Neural crest cell (in vitro differentiated cells): ENCODE measurements at regions not wholly inside any gene's neighbourhood (a gene's known extent, or its start where the extent isn't known, plus 50 kb on each side); places are given as distances from the start of the nearest gene placed in this dataset.

Experiments used
- DNase-seq: peaks from one replicate; pipeline ENCODE4 v3.0.0; 2021; ENCODE audit warnings: low read depth, mixed read lengths, low spot score
- H3K27ac Mint-ChIP-seq: one replicate; pipeline ENCODE4 v1.8.0; 2021; ENCODE audit warnings: mild to moderate bottlenecking, mixed read lengths; ENCODE audit not compliant: unreplicated experiment
- H3K27me3 Mint-ChIP-seq: 2 replicates; pipeline ENCODE4 v1.8.0; 2021; ENCODE audit warnings: low read depth, mild to moderate bottlenecking, mixed read lengths
- H3K36me3 Mint-ChIP-seq: 2 replicates; pipeline ENCODE4 v1.8.0; 2021; ENCODE audit warnings: low read depth, mild to moderate bottlenecking, mixed read lengths
- H3K4me1 Mint-ChIP-seq: 2 replicates; pipeline ENCODE4 v1.8.0; 2021; ENCODE audit warnings: mixed read lengths
- H3K4me3 Mint-ChIP-seq: one replicate; pipeline ENCODE4 v1.8.0; 2021; ENCODE audit warnings: mild to moderate bottlenecking, mixed read lengths
- H3K9me3 Mint-ChIP-seq: 2 replicates; pipeline ENCODE4 v1.8.0; 2021; ENCODE audit warnings: mixed read lengths
- CTCF ChIP-seq: fragments of 200-600 bp; sonication (generic); conservative IDR thresholded peaks from 2 replicates; pipeline ENCODE4 v1.5.0; 2021; ENCODE audit warnings: antibody characterized with exemption, mild to moderate bottlenecking

GRCh38 chr6:134533991-134534390 is 216.1 kb upstream of the SGK1 start:
- Mint-ChIP-seq H3K27me3 (no peaks in the 10 kb centered on the region), H3K4me3 (no peak overlapping the region), H3K27ac (no peak overlapping the region), H3K9me3 (peaks cover 3% of the 10 kb centered on the region), H3K36me3 (peaks cover 2% of the 10 kb centered on the region), H3K4me1 (no peaks in the 10 kb centered on the region)
- TF ChIP-seq CTCF, result no peak
- DNase-seq, result no peak

- H3K9me3 Mint-ChIP-seq, result no peaks in the 10 kb centered on the region
- DNase-seq, result no peak
These were observed 215.0 kb upstream of the SGK1 start for GRCh38 chr6:134532694-134533624.

GRCh38 chr6:134531611-134532010 is 213.7 kb upstream of the SGK1 start:
- no peak overlapping the region for H3K27ac Mint-ChIP-seq
- TF ChIP-seq CTCF, result no peak
- peaks cover 2% of the 10 kb centered on the region for H3K36me3 Mint-ChIP-seq
- peaks cover 7% of the 10 kb centered on the region for H3K4me1 Mint-ChIP-seq
- no peak for DNase-seq
- no peaks in the 10 kb centered on the region for H3K9me3 Mint-ChIP-seq
- H3K4me3 Mint-ChIP-seq, result no peak overlapping the region
- H3K27me3 Mint-ChIP-seq, result no peaks in the 10 kb centered on the region

More at GRCh38 chr6:134532694-134533624, 215.0 kb upstream of the SGK1 start:
- no peaks in the 10 kb centered on the region for H3K4me1 Mint-ChIP-seq
- peaks cover 2% of the 10 kb centered on the region for H3K36me3 Mint-ChIP-seq
- no peak overlapping the region for H3K27ac Mint-ChIP-seq
- no peak overlapping the region for H3K4me3 Mint-ChIP-seq
- no peaks in the 10 kb centered on the region for H3K27me3 Mint-ChIP-seq
- no peak for TF ChIP-seq CTCF

- Mint-ChIP-seq H3K4me3 (no peak overlapping the region), H3K4me1 (peaks cover 7% of the 10 kb centered on the region), H3K36me3 (peaks cover 2% of the 10 kb centered on the region), H3K27ac (no peak overlapping the region), H3K27me3 (no peaks in the 10 kb centered on the region), H3K9me3 (no peaks in the 10 kb centered on the region)
- no peak for DNase-seq
- no peak for TF ChIP-seq CTCF
These were observed 213.3 kb upstream of the SGK1 start for GRCh38 chr6:134531188-134531551.

- H3K36me3 Mint-ChIP-seq, result peaks cover 2% of the 10 kb centered on the region
- DNase-seq, result no peak
- no peaks in the 10 kb centered on the region for H3K27me3 Mint-ChIP-seq
- no peak overlapping the region for H3K4me3 Mint-ChIP-seq
- H3K27ac Mint-ChIP-seq, result no peak overlapping the region
- peaks cover 14% of the 10 kb centered on the region for H3K4me1 Mint-ChIP-seq
- no peaks in the 10 kb centered on the region for H3K9me3 Mint-ChIP-seq
- no peak for TF ChIP-seq CTCF
These were observed 212.0 kb upstream of the SGK1 start for GRCh38 chr6:134529921-134530320.
